HUDEP-2 (cell line): ENCODE measurements at regions not wholly inside any gene's neighbourhood (a gene's known extent, or its start where the extent isn't known, plus 50 kb on each side); places are given as distances from the start of the nearest gene placed in this dataset.

Experiments used
- DNase-seq, 76 experiments: peaks; one replicate each; lab custom pipeline; 2025; ENCODE audit not compliant: unreplicated experiment in 76 of 76; lab: John Stamatoyannopoulos, UW

GRCh38 chr4:66235876-66236275, 565.6 kb upstream of the EPHA5 start:
- DNase-seq, result no peak

DNA sequence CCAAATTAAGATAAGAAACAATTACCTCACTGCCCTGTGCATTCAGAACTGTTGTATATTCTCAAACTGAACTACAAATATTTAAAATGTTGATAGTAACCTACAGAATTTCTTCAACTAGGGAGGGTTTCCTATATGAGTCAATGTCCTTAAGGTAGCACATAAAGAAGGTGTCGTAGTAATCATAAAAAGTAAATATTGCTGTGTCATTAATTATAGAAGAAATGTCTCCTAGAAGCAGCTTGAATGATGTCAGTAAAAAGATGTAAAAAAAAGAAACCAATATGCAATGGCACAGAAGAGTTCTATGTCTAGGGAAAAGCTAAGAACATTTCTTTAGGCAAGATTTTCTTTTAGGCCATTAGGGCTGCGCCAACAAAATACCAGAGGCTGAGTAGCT, 559.6 kb upstream of the EPHA5 start:
- DNase-seq, result no peak

DNA sequence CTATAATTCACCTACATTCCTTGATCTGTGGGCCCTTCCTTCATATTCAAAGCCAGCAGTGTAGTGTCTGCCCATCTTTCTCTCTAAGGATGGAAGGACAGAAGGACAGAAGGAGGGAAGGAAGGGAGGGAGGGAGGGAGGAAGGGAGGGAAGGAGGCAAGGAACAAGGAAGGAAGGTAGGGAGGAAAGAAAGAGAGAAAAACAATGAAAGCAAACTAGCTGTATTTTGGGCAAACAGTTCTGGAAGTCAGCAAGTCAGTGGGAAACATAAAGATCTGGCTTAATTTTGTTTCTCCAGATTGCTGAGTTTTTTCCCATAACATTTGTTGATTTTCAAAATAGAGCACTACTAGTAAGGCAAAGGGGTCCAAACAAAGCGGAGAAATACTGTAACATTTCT, 555.2 kb upstream of the EPHA5 start:
- DNase-seq, result no peak

DNA sequence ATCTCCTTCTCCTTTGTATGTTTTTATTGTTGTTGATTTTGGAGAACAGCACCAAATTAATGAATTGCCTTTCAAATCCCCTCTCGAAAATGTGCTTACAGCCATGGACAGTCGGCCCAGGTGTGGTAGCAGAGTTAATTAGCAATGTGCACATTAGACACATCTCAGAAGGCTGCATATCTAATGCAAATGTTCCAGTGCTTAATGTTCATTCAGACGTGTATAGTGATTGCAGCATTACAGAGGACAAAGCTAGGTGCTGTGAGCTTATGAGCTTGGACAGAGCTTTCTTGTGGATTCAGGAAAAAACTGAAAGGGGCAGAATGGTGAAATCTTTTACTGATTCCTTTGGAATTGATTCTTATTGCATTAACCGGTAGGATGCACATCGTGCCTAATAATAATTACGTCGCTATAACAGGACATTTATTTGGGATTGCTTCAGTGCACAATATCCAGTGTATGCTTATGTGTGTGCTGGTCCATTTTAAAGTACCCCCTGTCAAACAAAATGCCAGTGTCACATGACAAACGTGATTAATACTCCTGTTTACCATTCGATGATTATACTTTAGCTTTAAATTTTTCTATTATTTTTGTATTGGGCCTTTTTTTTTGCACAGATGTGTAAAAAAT, 552.9 kb upstream of the EPHA5 start:
- DNase-seq, result no peak

GRCh38 chr4:66219401-66219800, 549.1 kb upstream of the EPHA5 start:
- no peak for DNase-seq

DNA sequence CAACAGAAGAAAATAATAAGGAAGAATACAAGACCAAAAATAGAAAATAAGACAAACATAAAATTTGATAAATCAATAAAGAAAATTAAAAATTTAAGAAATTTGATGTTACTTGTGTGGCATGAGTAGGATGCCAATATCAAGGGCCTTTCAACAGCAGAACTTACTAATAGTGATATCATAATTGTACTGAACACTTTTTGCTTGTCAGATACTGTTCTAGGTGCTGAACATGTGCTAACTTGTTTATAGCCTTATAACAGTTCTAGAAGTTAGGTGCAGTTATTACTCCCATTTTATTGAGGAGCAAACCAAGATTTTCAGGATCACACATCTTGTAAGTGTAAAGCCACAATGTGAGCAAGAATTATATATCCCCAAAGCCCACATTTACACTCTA, 546.0 kb upstream of the EPHA5 start:
- DNase-seq, result no peak

DNA sequence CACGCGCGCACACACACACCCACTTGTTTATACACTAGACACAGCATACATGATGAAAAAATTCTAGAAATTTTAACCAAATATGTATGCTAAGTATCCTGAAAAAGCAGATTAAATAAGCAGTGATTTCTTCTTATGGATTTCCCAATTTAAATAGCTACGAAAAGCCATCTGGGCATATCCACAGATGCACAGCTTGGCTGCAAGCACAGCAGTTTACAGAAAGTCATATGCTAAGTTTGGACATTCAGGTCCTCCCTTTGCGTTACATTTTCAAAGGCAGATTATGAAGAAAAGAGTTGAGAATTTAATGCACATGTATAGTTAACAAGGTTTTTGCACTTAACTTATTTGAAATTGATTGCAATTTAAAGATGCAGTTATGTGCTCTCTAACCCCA, 542.2 kb upstream of the EPHA5 start:
- DNase-seq, result no peak

DNA sequence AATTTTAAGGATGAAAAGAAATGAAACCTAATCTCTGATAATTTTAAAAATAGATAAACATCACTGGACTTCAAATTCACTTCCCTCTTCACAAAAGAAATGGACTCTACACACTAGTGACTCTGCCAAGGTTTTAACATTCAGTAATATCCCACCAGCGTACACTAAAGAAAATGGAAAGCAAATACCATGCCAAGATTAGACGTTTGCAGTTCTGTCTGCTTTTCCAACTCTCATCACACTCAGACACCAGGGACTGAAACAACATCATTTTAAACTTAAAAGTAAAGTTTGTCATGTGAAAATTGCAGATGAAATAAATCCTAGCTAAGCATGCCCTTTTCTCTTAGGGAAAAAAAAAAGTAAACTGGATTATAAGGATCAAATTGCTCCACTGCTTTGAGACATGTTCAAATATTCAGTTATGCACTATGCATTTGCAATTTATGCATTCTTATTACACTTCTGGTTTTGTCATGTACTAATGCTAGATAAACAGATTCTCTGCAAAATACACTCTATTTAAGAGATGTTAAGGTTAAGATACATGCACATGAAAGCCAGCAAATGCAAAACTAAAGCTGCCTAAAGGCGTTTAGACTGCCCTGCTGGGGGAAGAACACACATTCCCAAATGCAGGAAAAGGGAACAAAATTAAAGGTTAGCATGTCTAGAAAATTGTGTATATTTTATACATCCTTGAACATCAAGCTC, 534.4 kb upstream of the EPHA5 start:
- DNase-seq, result no peak

- DNase-seq, result no peak
Observed at GRCh38 chr4:66202870-66203269, 532.6 kb upstream of the EPHA5 start.

DNA sequence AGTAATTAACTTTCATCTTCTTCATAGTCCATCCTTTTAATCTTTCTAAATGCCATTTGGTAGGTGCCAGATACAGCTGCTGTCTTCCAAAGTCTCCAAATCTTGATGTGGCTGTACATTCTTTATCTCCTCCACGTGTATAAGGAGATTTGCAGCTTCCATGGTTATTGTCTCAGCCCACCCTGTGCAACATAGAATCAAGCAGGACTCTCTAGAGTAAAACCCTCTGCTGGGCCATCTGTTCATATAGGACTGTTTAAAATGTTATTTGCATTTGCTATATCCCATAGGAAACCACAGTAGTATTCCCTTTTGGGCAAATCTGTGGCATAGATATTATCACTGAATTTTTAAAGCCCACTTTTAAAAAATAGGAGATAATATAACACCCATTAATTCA, 527.2 kb upstream of the EPHA5 start:
- no peak for DNase-seq

GRCh38 chr4:66193487-66193886, 523.2 kb upstream of the EPHA5 start:
- no peak for DNase-seq

DNA sequence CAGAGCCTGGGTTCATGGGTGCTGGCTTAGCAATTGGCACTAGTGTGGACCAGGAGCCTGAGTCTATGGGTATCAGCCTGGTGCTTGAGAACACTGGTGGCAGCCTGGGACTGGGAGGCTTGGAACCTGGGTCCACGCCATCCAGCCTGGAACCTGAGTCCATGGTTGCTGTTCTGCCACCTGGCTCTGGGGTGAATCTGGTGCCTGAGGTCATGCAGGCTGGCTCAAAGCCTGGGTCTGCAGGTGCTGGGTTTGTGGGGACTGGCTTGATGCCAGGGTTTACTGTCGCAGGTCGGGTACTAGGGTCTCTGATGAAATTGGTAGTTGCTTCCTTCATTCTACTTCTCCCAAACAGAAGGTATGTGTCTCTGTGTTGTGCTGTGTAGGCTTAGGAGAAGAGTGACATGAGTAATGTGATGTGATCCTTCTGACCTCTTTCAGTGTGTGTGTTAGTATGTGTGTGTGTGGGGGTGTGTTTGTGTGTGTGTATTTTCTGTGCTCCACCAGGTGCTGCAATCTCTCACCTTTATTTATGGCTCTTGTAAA, 517.0 kb upstream of the EPHA5 start:
- DNase-seq, result no peak

DNA sequence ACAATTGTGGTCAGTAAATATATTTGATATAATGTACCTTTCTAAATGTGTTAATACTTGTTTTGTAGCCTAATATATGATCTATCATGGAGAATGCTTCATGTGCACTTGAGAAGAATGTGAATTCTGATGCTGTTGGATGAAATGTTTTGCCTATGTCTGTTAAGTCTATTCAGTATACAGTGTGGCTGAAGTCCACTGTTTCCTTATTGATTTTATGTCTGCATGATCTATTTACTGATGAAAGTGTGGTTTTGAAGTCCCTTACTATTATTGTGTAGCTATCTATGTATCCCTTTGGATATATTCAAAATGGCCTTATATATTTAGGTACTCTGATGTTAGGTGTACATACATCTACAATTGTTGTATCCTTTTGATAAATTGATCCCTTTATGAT, 515.8 kb upstream of the EPHA5 start:
- DNase-seq, result no peak

DNA sequence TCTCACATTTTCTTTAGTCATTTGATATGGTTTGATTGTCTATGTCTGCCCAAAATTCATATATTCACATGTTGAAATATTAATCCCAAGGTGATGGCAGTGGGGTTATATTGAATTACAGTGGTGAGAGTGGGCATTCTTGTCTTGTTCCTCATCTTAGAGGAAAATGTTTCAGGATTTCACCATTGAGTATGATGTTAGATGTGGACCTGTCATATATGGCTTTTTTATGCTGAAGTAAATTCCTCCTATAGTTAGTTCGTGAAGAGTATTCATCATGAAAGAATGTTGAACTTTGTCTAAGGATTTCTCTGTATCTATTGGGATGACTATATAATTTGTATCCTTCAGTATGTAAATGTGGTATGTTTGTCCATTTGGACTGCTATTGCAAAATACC, 512.3 kb upstream of the EPHA5 start:
- no peak for DNase-seq

- no peak for DNase-seq
Observed at GRCh38 chr4:66178906-66179305, 508.6 kb upstream of the EPHA5 start.

- DNase-seq, result peak in 3 of 76 experiments; percentile 0 to 4 (median 1)
Observed at GRCh38 chr4:66169341-66169740, 499.1 kb upstream of the EPHA5 start.

DNA sequence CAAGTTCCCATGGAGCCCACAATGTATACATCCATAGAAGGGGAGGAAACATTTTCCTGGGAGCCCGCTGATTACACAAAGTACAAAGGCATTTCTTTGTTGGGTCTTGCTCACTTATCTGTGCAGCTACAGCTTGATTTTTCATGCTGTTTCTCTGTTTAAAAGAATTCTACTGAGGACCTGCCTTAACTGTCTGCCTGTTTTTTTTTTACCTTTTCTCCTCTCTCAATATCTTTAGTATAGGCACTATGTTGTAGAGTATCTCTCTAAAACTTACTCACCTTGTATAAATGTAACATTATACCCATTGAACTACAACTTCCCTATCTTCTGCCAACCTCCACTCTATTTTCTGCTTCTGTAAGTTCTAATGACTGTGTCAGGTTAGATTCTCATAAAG, 494.6 kb upstream of the EPHA5 start:
- DNase-seq, result peak in 1 of 76 experiments; percentile 8

- DNase-seq, result no peak
Observed at GRCh38 chr4:66160606-66161005, 490.3 kb upstream of the EPHA5 start.

- no peak for DNase-seq
Observed at GRCh38 chr4:66157594-66157993, 487.3 kb upstream of the EPHA5 start.

DNA sequence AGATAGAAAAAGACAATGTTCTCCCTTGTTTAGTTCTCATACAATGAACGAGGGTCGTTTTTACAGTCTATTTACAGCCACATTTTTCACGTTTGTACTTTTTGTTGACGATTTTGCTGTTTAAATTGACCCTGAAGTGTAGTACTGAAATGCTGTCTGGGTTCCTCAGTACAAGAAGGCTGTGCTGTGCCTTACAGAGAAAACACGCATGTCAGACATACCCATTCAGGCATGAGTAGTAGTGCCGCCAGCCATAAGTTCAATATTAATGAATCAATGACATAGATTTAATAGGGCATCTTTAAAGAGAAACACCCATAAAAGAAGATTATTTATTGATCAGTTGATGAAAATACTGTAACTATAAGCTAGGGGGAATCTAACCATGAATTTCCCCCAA, 459.8 kb upstream of the EPHA5 start:
- DNase-seq, result no peak

GRCh38 chr4:66123831-66124413, 453.6 kb upstream of the EPHA5 start:
- no peak for DNase-seq

GRCh38 chr4:66123190-66123589, 452.9 kb upstream of the EPHA5 start:
- DNase-seq, result no peak
